ENCODE measurements at regions not wholly inside any gene's neighbourhood (a gene's known extent, or its start where the extent isn't known, plus 50 kb on each side); places are given as distances from the start of the nearest gene placed in this dataset.
"Not testable (repeated sequence)": the region's sequence is repeated elsewhere in the genome, so short reads cannot be mapped to it uniquely, and the experiment has no call there.

- not testable (repeated sequence) for DNase-seq
Observed at GRCh38 chr7:35910621-35911020, 109.8 kb downstream of the SEPTIN7 start.

GRCh38 chr7:35913350-35913749, 112.5 kb downstream of the SEPTIN7 start:
- not testable (repeated sequence) for DNase-seq

- DNase-seq = not testable (repeated sequence)
Observed at GRCh38 chr7:35914214-35914613, 113.4 kb downstream of the SEPTIN7 start.

DNA sequence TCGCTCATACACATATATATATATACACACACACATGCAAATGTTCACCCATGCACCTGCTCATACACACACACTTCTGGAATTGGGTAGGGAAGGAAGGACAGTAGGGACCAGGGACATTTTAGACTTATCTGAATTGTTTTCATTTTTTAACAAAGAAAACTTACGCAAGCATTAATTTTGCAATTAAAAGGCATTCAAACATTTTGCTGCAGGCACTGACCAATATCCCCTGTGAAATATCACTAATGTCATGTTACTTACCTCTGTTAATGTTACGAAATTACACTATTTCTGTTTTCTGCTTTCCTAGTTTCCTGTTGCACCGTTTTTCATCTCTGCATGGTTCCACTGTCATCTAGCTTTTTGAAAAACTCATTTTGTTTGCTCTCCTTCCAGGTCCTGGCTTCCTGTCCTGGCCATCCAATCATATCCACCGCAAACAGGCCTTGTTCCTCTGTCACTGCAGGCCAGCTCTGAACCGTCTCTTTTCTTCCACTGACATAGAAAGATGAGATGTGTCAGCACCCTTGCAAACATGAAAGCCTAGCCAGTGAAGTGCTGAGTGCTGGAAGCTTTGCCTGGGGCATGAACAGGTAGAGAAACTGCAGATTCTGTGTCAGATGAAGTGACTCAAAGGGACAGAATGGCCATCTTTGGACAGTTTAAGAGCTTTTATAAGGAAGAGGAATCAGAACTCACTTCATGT, 114.5 kb downstream of the SEPTIN7 start:
- not testable (repeated sequence) for DNase-seq

DNA sequence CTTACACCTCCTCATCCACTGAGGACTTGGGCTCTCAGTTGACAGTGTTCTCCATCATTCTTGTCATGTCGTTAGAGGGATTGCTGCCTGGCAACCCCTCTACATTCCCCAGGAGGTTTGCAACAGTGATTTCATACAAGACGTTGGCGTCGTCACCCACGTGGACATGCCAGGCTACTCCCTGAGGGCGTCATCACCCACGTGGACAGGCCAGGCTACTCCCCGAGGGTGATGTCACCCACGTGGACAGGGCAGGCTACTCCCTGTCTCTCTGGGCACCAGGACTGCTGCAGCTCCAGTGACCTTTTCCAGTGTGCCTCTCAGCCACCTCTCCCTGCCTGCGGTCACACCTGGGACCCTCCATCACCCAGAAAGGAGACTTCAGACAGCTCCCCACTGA, 117.4 kb downstream of the SEPTIN7 start:
- not testable (repeated sequence) for DNase-seq

DNA sequence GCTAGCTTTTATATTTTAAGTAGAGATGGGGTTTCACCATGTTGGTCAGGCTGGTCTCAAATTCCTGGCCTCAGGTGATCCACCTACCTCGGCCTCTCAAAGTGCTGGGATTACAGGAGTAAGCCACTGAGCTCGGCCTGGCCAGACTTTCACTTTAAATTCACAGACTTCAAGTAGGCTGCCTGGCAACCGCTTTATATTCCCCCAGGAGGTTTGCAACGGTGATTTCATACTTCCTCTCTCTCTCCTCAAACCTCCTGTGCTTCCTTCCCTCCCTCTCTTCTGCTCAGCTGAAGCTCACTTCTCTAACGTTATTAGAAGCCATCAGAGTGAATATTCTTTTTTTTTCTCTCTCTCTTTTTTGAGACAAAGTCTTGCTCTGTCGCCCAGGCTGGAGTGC, 118.8 kb downstream of the SEPTIN7 start:
- not testable (repeated sequence) for DNase-seq

GRCh38 chr7:35921338-35921737, 120.5 kb downstream of the SEPTIN7 start:
- DNase-seq = not testable (repeated sequence)

DNA sequence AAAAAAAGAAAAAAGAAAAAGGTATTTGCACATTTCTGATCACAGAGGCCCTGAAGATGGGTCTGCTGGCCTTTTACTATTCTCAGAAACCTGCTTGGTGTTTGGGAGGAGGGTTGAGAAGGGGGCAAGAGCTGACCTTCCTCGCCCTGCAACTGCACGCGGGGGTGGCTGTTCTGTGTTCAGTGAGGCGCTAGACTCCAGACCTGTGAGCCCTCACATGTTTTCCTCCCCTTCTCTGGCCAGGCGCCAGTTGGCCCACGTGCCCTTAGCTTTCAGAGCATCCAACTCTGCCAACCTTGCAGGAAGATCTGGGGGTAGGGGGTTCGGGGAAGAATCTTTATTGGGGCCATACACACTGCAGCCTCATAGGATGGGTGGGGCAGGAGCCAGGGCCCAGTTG, 123.8 kb downstream of the SEPTIN7 start:
- DNase-seq = not testable (repeated sequence)

DNA sequence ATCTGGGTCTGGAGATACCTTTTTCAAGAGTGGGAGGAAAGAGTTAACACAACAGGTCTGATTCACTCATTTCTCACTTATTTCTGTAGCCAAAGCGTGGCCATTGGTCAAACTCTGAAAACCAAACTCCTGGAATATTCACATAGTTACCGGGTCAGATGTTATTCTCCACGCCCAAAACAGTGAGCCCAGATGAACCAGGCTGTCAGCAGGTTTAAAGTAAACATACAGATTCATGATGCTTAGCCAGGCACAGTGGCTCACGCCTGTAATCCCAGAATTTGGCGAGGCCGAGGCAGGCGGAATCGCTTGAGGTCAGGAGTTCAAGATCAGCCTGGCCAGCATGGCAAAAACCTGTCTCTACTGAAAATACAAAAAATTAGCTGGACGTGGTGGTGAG, 126.1 kb downstream of the SEPTIN7 start:
- DNase-seq = not testable (repeated sequence)

- DNase-seq = not testable (repeated sequence)
Observed at GRCh38 chr7:35931134-35931533, 130.3 kb downstream of the SEPTIN7 start.

DNA sequence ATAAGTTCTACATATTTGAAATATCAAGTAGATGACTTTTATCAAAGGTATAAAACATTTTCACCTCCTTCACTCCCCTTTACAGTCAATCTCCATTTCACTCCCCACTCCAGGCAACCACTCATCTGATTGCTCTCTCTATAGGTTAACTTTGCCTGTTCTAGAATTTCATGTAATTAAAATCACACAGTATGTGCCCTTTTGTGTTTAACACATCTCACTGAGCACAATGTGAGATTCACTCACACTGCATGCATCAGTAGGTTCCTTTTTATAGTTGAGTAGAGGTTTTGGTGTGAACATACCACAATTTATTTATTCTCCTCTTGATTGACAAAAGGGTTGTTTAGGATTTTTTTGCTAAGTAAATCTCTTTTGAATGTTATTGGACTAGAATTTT, 130.7 kb downstream of the SEPTIN7 start:
- not testable (repeated sequence) for DNase-seq

- DNase-seq = not testable (repeated sequence)
Observed at GRCh38 chr7:35940695-35941094, 139.8 kb downstream of the SEPTIN7 start.

DNA sequence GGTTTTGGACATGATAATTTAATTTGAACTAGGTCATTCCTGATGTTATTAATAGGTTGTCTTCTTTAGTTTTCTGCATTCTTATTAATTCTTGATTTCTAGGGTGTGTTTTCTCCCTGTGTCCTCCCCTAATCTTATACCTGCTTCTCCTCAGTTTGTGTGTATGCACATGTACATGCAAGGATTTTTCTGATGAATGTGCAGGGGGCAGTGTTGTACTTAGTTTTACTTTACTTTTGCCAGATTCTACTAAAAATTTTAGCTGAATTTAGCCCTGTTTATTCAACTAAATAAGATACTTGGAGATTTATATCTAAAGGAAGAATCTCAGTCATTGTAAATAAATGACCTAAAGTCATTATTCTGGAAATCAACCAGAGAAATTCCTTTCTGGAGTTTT, 144.8 kb downstream of the SEPTIN7 start:
- not testable (repeated sequence) for DNase-seq

GRCh38 chr7:35955735-35956134, 154.9 kb downstream of the SEPTIN7 start:
- DNase-seq = not testable (repeated sequence)

- DNase-seq = not testable (repeated sequence)
Observed at GRCh38 chr7:35956988-35957387, 156.1 kb downstream of the SEPTIN7 start.

DNA sequence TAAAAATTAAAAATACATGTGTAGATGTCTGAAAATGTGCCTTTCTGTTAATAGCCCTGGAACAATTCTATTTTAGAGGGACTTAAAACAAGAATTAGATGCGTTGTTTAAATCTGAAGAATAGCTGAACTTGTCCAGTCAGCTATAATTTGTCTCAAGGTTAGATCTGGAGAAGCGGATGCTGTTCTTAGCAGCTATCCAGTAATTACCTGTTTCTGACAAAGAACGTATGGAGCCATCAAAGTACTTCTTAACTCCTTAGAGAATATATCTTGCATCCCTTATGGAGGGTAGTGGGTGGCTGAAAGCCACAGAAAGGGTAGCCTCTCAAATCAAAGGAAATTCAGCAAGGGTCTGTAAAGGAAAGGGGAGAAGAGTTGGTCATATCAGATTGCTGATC, 160.4 kb downstream of the SEPTIN7 start:
- not testable (repeated sequence) for DNase-seq

- DNase-seq = not testable (repeated sequence)
Observed at GRCh38 chr7:35962607-35963006, 161.8 kb downstream of the SEPTIN7 start.

- DNase-seq = no peak
Observed at GRCh38 chr7:35967366-35968139, 166.7 kb downstream of the SEPTIN7 start.

DNA sequence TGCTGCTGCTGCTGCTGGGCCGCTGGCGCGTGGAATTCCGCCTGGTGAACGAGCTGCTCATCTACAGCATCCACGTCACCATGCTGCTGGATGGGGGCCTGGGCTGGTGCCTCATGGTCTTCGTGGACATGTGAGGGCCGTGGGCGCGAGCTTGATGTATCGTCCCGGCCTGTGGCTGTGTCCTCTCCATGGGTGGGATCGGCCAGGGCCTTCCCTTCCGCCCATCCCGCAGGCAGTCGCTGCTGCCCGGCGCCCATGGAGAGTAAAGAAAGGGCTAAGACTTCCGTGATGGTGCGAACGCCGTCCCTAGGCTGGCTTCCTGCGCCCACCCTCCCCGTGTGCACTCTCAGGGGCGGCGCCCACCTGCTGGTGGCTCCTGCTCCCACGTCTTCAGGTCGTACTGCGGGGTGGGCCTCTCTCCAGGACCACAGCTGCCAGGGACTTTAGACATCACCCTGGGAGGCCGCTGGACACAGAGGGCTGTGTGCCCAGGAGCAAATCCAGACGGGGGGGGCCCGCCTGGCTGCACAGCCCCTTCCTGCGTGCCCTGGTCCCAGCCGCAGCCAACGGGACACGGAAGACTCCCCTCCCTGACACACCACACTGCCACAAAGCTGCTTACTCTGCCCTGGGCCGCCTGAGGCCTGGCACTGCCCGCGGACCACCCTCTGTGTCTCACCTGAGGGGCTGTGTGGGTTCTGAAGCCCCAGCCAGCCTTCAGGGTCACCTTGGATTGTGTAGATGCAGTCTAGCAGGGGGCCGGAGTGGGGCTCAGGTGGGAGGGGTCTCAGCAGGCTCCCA, 167.5 kb downstream of the SEPTIN7 start:
- DNase-seq = no peak

- no peak for DNase-seq
Observed at GRCh38 chr7:35969066-35969465, 168.2 kb downstream of the SEPTIN7 start.

GRCh38 chr7:35970458-35970857, 169.6 kb downstream of the SEPTIN7 start:
- DNase-seq = no peak

GRCh38 chr7:35971133-35971891, 170.5 kb downstream of the SEPTIN7 start:
- DNase-seq = no peak

Measured in CD4-positive, alpha-beta T cell treated with Interleukin-12 subunit alpha and Interleukin-12 subunit beta, for 1 hour (primary cell).